ENCODE measurements at regions not wholly inside any gene's neighbourhood (a gene's known extent, or its start where the extent isn't known, plus 50 kb on each side); places are given as distances from the start of the nearest gene placed in this dataset.

DNA sequence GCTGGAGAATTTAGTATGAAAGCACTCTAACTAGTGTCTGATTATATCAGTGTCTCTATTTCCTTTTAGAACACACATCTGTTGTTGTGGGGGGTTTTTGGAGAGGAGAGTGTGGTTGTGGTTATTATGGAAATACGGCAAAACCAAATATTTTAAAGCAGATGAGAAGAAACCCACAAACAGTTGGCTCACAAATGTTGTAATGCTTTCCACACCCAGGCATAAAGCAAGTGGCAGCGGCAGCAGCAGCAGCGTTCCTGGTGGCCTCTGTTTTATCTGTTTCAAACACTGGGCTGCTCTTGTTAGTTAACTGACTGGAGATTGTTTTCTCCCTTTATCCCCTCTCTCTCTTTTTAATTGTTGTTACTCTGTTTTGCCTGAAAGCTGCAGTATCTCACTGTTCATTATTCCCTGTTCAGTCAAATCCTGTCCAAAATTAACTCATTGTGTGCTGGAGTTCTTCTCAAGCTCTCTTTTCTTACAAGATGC is 1045.5 kb upstream of the NR2F2 start:
- peaks cover 4% of the 10 kb centered on the region for H3K4me1 ChIP-seq (ENCODE audit: control insufficient read depth, extremely low read depth, insufficient read depth, low read length)
- no peak for DNase-seq (ENCODE audit: low read depth, low spot score)
- no peaks in the 10 kb centered on the region for H3K9me3 ChIP-seq (ENCODE audit: control insufficient read depth, low read depth, low read length)
- TF ChIP-seq, protein P1, sequence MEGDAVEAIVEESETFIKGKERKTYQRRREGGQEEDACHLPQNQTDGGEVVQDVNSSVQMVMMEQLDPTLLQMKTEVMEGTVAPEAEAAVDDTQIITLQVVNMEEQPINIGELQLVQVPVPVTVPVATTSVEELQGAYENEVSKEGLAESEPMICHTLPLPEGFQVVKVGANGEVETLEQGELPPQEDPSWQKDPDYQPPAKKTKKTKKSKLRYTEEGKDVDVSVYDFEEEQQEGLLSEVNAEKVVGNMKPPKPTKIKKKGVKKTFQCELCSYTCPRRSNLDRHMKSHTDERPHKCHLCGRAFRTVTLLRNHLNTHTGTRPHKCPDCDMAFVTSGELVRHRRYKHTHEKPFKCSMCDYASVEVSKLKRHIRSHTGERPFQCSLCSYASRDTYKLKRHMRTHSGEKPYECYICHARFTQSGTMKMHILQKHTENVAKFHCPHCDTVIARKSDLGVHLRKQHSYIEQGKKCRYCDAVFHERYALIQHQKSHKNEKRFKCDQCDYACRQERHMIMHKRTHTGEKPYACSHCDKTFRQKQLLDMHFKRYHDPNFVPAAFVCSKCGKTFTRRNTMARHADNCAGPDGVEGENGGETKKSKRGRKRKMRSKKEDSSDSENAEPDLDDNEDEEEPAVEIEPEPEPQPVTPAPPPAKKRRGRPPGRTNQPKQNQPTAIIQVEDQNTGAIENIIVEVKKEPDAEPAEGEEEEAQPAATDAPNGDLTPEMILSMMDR (optimal IDR thresholded peaks at IDR 0.05 in 1 of 3, IDR thresholded peaks at IDR 0.05 in 1 of 3, conservative IDR thresholded peaks at IDR 0.05 in 1 of 3; ENCODE audit: extremely low read depth in 1 of 3, insufficient read depth in 2 of 3, low read length in 3 of 3), result no peak
- no peak for TF ChIP-seq EZH2 (IDR thresholded peaks at IDR 0.05; ENCODE audit: low read length)
- H2AFZ ChIP-seq (ENCODE audit: control insufficient read depth, low read length), result no peak overlapping the region
- no peak overlapping the region for H3K27ac ChIP-seq (ENCODE audit: control insufficient read depth, insufficient read depth, low read length)
- H3K4me2 ChIP-seq (ENCODE audit: control insufficient read depth, extremely low read depth, insufficient read depth, low read depth, low read length), result no peak overlapping the region
- H3K9ac ChIP-seq (ENCODE audit: control insufficient read depth, extremely low read depth, insufficient read depth, low read length), result no peak overlapping the region
- H3K36me3 ChIP-seq (ENCODE audit: control insufficient read depth in 2 of 2, extremely low read depth in 1 of 2, insufficient read depth in 2 of 2, low read length in 2 of 2), result no peaks in the 10 kb centered on the region
- H4K20me1 ChIP-seq (ENCODE audit: control insufficient read depth, extremely low read depth, insufficient read depth, low read length), result no peaks in the 10 kb centered on the region
- dilution Hi-C loops (cut with MboI; ENCODE audit: extremely low pct_ligation_motif_present, low sequenced_read_pairs), result no loop called here
- no peaks in the 10 kb centered on the region for H3K9me1 ChIP-seq (ENCODE audit: control insufficient read depth, extremely low read depth, insufficient read depth, low read length)
- no peak overlapping the region for H3K4me3 ChIP-seq (ENCODE audit: control insufficient read depth in 2 of 3, extremely low read depth in 1 of 3, insufficient read depth in 2 of 3, low read depth in 1 of 3, low read length in 3 of 3)
- H3K27me3 ChIP-seq (ENCODE audit: control insufficient read depth, extremely low read depth, insufficient read depth, low read length), result no peaks in the 10 kb centered on the region
- H3K79me2 ChIP-seq (ENCODE audit: control insufficient read depth, insufficient read depth, low read length), result no peaks in the 10 kb centered on the region
- FAIRE-seq, result no peak

DNA sequence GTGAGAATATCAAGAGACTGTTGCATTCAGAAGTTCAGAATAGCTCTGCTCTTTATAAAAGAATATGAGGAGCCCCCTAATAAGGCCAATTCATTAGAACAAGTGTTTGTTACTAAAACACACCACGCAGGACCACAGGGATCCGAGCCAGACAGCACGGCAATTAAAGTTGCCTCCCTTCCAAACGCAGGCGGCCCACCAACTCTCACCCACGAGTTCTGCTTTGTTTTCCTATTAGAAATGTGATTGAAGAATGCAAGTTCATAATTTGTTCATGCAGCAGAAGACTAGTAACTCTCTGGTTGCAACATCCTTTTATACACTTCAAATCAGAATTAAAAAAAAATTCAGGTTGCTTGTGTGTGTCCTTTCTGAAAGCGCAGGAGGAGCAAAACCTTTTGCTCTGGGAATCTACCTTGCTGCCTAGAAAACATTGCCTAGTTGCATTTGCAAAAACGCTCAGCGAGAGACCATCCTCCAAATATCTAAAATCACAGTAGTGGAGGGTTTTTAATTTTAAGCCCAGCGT is 1044.1 kb upstream of the NR2F2 start:
- no peak for DNase-seq (ENCODE audit: low read depth, low spot score)
- no peaks in the 10 kb centered on the region for H3K27me3 ChIP-seq (ENCODE audit: control insufficient read depth, extremely low read depth, insufficient read depth, low read length)
- no peak overlapping the region for H3K4me2 ChIP-seq (ENCODE audit: control insufficient read depth, extremely low read depth, insufficient read depth, low read depth, low read length)
- no peak overlapping the region for H2AFZ ChIP-seq (ENCODE audit: control insufficient read depth, low read length)
- H3K27ac ChIP-seq (ENCODE audit: control insufficient read depth, insufficient read depth, low read length), result no peak overlapping the region
- no peaks in the 10 kb centered on the region for H4K20me1 ChIP-seq (ENCODE audit: control insufficient read depth, extremely low read depth, insufficient read depth, low read length)
- no peak overlapping the region for H3K4me3 ChIP-seq (ENCODE audit: control insufficient read depth in 2 of 3, extremely low read depth in 1 of 3, insufficient read depth in 2 of 3, low read depth in 1 of 3, low read length in 3 of 3)
- TF ChIP-seq, protein P1 (optimal IDR thresholded peaks at IDR 0.05 in 1 of 3, IDR thresholded peaks at IDR 0.05 in 1 of 3, conservative IDR thresholded peaks at IDR 0.05 in 1 of 3; ENCODE audit: extremely low read depth in 1 of 3, insufficient read depth in 2 of 3, low read length in 3 of 3), result no peak
- no peak for TF ChIP-seq EZH2 (IDR thresholded peaks at IDR 0.05; ENCODE audit: low read length)
- H3K9me3 ChIP-seq (ENCODE audit: control insufficient read depth, low read depth, low read length), result no peaks in the 10 kb centered on the region
- no peaks in the 10 kb centered on the region for H3K9me1 ChIP-seq (ENCODE audit: control insufficient read depth, extremely low read depth, insufficient read depth, low read length)
- no peaks in the 10 kb centered on the region for H3K36me3 ChIP-seq (ENCODE audit: control insufficient read depth in 2 of 2, extremely low read depth in 1 of 2, insufficient read depth in 2 of 2, low read length in 2 of 2)
- dilution Hi-C loops (cut with MboI; ENCODE audit: extremely low pct_ligation_motif_present, low sequenced_read_pairs), result no loop called here
- no peak for FAIRE-seq
- H3K79me2 ChIP-seq (ENCODE audit: control insufficient read depth, insufficient read depth, low read length), result no peaks in the 10 kb centered on the region
- no peak overlapping the region for H3K9ac ChIP-seq (ENCODE audit: control insufficient read depth, extremely low read depth, insufficient read depth, low read length)
- H3K4me1 ChIP-seq (ENCODE audit: control insufficient read depth, extremely low read depth, insufficient read depth, low read length), result peaks cover 4% of the 10 kb centered on the region

All from keratinocyte (primary cell).